ENCODE measurements at regions not wholly inside any gene's neighbourhood (a gene's known extent, or its start where the extent isn't known, plus 50 kb on each side); places are given as distances from the start of the nearest gene placed in this dataset.

GRCh38 chr4:27315625-27316024, 455.0 kb downstream of the STIM2 start:
- intact Hi-C loops (cut with micrococcal nuclease; ENCODE audit: unreplicated experiment), result loop anchor here (5.0 kb wide), 1 partner anchor 138 kb away; no protein-coding TSS in a partner anchor
- Histone ChIP-seq H3K4me1 (ENCODE audit: control insufficient read depth, insufficient read depth, low read length) (no peaks in the 10 kb centered on the region), H3K4me3 (ENCODE audit: low read depth in 2 of 2, low read length in 2 of 2) (no peak overlapping the region), H3K27ac (ENCODE audit: low read length) (no peak overlapping the region), H3K27me3 (ENCODE audit: control insufficient read depth, insufficient read depth, low read length) (no peaks in the 10 kb centered on the region), H3K9me3 (ENCODE audit: control insufficient read depth, insufficient read depth, low read depth, low read length) (no peaks in the 10 kb centered on the region), H3K36me3 (ENCODE audit: control insufficient read depth, insufficient read depth, low read length) (no peaks in the 10 kb centered on the region)
- in situ Hi-C loops (cut with HindIII; ENCODE audit: low pct_unique_long_range_greater_than_20kb, low sequenced_read_pairs), result no loop called here
- BruUV-seq (replicated peaks), result no TSS peak
- ATAC-seq, result no peak
- POLR2A ChIA-PET, result no interaction called here
- TF ChIP-seq TCF7L2 (IDR thresholded peaks at IDR 0.05; ENCODE audit: low read depth, low read length), result no peak
- TF ChIP-seq POLR2AphosphoS5 (IDR thresholded peaks at IDR 0.05; ENCODE audit: low read depth, low read length), result no peak
- no peak for TF ChIP-seq CTCF (IDR thresholded peaks at IDR 0.05)
- no peak for TF ChIP-seq SIN3A (IDR thresholded peaks at IDR 0.05; ENCODE audit: borderline replicate concordance, insufficient read depth, low read depth, low read length)
- TF ChIP-seq REST (IDR thresholded peaks at IDR 0.05; ENCODE audit: insufficient read depth in 1 of 2, low read depth in 2 of 2, low read length in 1 of 2), result no peak
- DNase-seq (ENCODE audit: low read depth, low spot score), result no peak
- CTCF ChIA-PET, result no interaction called here

GRCh38 chr4:27316176-27316575, 455.5 kb downstream of the STIM2 start:
- no peak for ATAC-seq
- Histone ChIP-seq H3K27me3 (ENCODE audit: control insufficient read depth, insufficient read depth, low read length) (no peaks in the 10 kb centered on the region), H3K4me1 (ENCODE audit: control insufficient read depth, insufficient read depth, low read length) (no peaks in the 10 kb centered on the region), H3K9me3 (ENCODE audit: control insufficient read depth, insufficient read depth, low read depth, low read length) (no peaks in the 10 kb centered on the region), H3K4me3 (ENCODE audit: low read depth in 2 of 2, low read length in 2 of 2) (no peak overlapping the region), H3K36me3 (ENCODE audit: control insufficient read depth, insufficient read depth, low read length) (no peaks in the 10 kb centered on the region), H3K27ac (ENCODE audit: low read length) (no peak overlapping the region)
- in situ Hi-C loops (cut with HindIII; ENCODE audit: low pct_unique_long_range_greater_than_20kb, low sequenced_read_pairs), result no loop called here
- TF ChIP-seq CTCF (IDR thresholded peaks at IDR 0.05), result no peak
- TF ChIP-seq POLR2AphosphoS5 (IDR thresholded peaks at IDR 0.05; ENCODE audit: low read depth, low read length), result no peak
- no peak for TF ChIP-seq REST (IDR thresholded peaks at IDR 0.05; ENCODE audit: insufficient read depth in 1 of 2, low read depth in 2 of 2, low read length in 1 of 2)
- TF ChIP-seq SIN3A (IDR thresholded peaks at IDR 0.05; ENCODE audit: borderline replicate concordance, insufficient read depth, low read depth, low read length), result no peak
- no peak for TF ChIP-seq TCF7L2 (IDR thresholded peaks at IDR 0.05; ENCODE audit: low read depth, low read length)
- no peak for DNase-seq (ENCODE audit: low read depth, low spot score)
- POLR2A ChIA-PET, result no interaction called here
- CTCF ChIA-PET, result no interaction called here
- BruUV-seq (replicated peaks), result no TSS peak
- intact Hi-C loops (cut with micrococcal nuclease; ENCODE audit: unreplicated experiment), result loop anchor here (5.0 kb wide), 1 partner anchor 139 kb away; no protein-coding TSS in a partner anchor

Data from Panc1 (cell line).